ENCODE measurements at regions not wholly inside any gene's neighbourhood (a gene's known extent, or its start where the extent isn't known, plus 50 kb on each side); places are given as distances from the start of the nearest gene placed in this dataset.
A peak's percentile ranks its signal among the peaks of the same experiment; 100 is the strongest.

DNA sequence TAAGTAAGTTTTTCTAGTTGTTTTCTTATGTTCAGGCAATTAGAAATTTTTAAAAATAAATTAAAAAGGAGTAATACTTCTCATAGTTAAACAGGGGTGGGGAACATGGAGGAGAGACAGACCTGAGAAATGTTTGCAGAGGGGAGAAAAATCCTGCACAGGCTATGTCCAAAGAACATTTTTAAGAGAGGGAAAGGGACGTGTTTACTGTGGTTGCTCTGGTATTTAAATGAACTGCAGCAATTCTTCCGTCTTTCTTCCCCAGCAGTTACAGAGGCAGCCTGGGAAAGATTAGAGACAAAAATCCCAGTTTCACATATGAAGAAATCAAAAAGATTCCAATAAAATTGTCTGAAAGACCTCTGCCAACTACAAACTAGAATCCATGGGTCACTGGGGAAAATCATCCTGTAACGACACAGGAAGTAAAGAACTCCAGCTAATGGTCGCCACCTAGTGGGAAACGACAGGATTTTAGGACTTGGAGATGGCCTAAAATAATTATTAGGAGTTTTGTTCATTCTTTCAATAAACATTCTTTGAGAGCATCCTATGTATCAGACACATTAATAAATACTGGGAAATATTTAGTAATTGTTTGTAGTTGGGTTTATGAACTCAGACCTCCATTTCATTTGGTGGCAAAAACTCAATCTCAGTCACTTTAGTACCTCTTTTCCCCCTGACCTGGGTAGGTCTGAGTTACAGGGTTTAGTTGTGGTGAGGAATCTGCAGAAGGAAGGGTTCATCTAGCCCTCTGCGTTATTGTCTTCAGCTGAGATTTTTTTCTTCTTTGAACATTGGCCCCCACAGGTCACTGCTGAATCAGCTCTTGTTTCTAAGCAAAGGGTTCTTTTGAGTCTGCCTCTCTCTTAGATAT is 69.9 kb upstream of the GOLIM4 start:
- TF ChIP-seq, protein P1, sequence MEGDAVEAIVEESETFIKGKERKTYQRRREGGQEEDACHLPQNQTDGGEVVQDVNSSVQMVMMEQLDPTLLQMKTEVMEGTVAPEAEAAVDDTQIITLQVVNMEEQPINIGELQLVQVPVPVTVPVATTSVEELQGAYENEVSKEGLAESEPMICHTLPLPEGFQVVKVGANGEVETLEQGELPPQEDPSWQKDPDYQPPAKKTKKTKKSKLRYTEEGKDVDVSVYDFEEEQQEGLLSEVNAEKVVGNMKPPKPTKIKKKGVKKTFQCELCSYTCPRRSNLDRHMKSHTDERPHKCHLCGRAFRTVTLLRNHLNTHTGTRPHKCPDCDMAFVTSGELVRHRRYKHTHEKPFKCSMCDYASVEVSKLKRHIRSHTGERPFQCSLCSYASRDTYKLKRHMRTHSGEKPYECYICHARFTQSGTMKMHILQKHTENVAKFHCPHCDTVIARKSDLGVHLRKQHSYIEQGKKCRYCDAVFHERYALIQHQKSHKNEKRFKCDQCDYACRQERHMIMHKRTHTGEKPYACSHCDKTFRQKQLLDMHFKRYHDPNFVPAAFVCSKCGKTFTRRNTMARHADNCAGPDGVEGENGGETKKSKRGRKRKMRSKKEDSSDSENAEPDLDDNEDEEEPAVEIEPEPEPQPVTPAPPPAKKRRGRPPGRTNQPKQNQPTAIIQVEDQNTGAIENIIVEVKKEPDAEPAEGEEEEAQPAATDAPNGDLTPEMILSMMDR (conservative IDR thresholded peaks at IDR 0.05; ENCODE audit: low read depth in 2 of 2), result peak; percentile 90
- TF ChIP-seq, protein P2, sequence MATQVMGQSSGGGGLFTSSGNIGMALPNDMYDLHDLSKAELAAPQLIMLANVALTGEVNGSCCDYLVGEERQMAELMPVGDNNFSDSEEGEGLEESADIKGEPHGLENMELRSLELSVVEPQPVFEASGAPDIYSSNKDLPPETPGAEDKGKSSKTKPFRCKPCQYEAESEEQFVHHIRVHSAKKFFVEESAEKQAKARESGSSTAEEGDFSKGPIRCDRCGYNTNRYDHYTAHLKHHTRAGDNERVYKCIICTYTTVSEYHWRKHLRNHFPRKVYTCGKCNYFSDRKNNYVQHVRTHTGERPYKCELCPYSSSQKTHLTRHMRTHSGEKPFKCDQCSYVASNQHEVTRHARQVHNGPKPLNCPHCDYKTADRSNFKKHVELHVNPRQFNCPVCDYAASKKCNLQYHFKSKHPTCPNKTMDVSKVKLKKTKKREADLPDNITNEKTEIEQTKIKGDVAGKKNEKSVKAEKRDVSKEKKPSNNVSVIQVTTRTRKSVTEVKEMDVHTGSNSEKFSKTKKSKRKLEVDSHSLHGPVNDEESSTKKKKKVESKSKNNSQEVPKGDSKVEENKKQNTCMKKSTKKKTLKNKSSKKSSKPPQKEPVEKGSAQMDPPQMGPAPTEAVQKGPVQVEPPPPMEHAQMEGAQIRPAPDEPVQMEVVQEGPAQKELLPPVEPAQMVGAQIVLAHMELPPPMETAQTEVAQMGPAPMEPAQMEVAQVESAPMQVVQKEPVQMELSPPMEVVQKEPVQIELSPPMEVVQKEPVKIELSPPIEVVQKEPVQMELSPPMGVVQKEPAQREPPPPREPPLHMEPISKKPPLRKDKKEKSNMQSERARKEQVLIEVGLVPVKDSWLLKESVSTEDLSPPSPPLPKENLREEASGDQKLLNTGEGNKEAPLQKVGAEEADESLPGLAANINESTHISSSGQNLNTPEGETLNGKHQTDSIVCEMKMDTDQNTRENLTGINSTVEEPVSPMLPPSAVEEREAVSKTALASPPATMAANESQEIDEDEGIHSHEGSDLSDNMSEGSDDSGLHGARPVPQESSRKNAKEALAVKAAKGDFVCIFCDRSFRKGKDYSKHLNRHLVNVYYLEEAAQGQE (IDR thresholded peaks at IDR 0.05; ENCODE audit: unreplicated experiment), result no peak
- TF ChIP-seq, protein P3, sequence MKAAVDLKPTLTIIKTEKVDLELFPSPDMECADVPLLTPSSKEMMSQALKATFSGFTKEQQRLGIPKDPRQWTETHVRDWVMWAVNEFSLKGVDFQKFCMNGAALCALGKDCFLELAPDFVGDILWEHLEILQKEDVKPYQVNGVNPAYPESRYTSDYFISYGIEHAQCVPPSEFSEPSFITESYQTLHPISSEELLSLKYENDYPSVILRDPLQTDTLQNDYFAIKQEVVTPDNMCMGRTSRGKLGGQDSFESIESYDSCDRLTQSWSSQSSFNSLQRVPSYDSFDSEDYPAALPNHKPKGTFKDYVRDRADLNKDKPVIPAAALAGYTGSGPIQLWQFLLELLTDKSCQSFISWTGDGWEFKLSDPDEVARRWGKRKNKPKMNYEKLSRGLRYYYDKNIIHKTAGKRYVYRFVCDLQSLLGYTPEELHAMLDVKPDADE (IDR thresholded peaks at IDR 0.05), result no peak
- TF ChIP-seq EZH2 (IDR thresholded peaks at IDR 0.05; ENCODE audit: low read depth, unreplicated experiment), result no peak
- no peak for TF ChIP-seq POLR2AphosphoS5 (IDR thresholded peaks at IDR 0.05; ENCODE audit: low read depth)
- TF ChIP-seq ZNF331 (CRISPR knock-in tag; IDR thresholded peaks at IDR 0.05; ENCODE audit: low read depth), result no peak
- TF ChIP-seq CREB1 (CRISPR knock-in tag; IDR thresholded peaks at IDR 0.05; ENCODE audit: low read depth), result 0 out of 2 replicates have a peak, but pooled peaks have one; percentile 16
- no peak for TF ChIP-seq STAT1 (IDR thresholded peaks at IDR 0.05; ENCODE audit: unreplicated experiment)
- no peak for TF ChIP-seq EZH2phosphoT487 (IDR thresholded peaks at IDR 0.05; ENCODE audit: unreplicated experiment)
- TF ChIP-seq ZNF114 (CRISPR knock-in tag; IDR thresholded peaks at IDR 0.05), result no peak

Measured in GM23338 (cell line).